Colonic mucosa (tissue), 4 donors: ENCODE measurements at regions not wholly inside any gene's neighbourhood (a gene's known extent, or its start where the extent isn't known, plus 50 kb on each side); places are given as distances from the start of the nearest gene placed in this dataset.

Experiments used
- DNase-seq: peaks from one replicate; pipeline ENCODE4 v3.0.0-alpha.2; 2020
- H3K27ac ChIP-seq: fragments of 200-600 bp; one replicate; pipeline ENCODE4 v1.8.0; 2021
- H3K27me3 ChIP-seq: fragments of 200-600 bp; one replicate; pipeline ENCODE4 v1.8.0; 2021
- H3K36me3 ChIP-seq: fragments of 200-600 bp; one replicate; pipeline ENCODE4 v1.8.0; 2021
- H3K4me1 ChIP-seq: fragments of 200-600 bp; one replicate; pipeline ENCODE4 v1.8.0; 2021; ENCODE audit warnings: mild to moderate bottlenecking
- H3K4me3 ChIP-seq: fragments of 200-600 bp; one replicate; pipeline ENCODE4 v1.8.0; 2021
- H3K9ac ChIP-seq, 2 donors: one replicate each; pipeline ENCODE4 v1.7.0; 2013; ENCODE audit warnings: control low read depth in 2 of 2, low read depth in 2 of 2, low read length in 2 of 2
- H3K9me3 ChIP-seq: fragments of 200-600 bp; one replicate; pipeline ENCODE4 v1.8.0; 2021
- intact Hi-C: fragments of 100-400 bp; cut with DNase I; formaldehyde crosslinking; loops from one replicate; pipeline ENCODE4 v1.14.1; 2022
- TF ChIP-seq, protein P1 (sequence below): fragments of 200-600 bp; IDR thresholded peaks from one replicate; pipeline ENCODE4 v1.8.0; 2022; ENCODE audit warnings: antibody characterized with exemption, mild to moderate bottlenecking
- donor health status: healthy.
- donor health status: DM: no; HTN: no; CAD: no.
- donor health status: DM: no; HTN: no; CAD: no.

DNA sequence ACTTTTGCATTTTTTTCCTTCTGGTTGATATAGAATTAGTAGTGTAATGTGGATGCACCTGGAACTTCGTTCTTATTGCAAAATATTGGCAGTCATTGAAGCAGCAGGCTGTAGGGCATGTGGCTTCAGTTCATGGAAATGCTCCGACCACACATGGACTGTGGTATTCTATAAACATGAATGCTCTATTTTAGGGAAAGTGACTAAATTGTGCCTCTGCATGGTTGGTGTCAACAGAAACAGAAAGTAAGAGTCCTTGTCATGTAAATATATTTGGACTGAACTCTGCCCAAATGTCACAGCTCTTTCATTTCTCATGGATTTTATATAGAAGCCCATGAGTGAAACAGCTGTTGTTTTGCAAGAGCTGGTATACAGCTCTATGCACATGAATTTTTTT, 917.0 kb downstream of the LRFN5 start:
- Histone ChIP-seq H3K36me3 (no peaks in the 10 kb centered on the region), H3K4me1 (no peaks in the 10 kb centered on the region), H3K27ac (no peak overlapping the region), H3K27me3 (no peaks in the 10 kb centered on the region), H3K9ac (no peak overlapping the region), H3K4me3 (no peak overlapping the region), H3K9me3 (no peaks in the 10 kb centered on the region)
- TF ChIP-seq, protein P1, sequence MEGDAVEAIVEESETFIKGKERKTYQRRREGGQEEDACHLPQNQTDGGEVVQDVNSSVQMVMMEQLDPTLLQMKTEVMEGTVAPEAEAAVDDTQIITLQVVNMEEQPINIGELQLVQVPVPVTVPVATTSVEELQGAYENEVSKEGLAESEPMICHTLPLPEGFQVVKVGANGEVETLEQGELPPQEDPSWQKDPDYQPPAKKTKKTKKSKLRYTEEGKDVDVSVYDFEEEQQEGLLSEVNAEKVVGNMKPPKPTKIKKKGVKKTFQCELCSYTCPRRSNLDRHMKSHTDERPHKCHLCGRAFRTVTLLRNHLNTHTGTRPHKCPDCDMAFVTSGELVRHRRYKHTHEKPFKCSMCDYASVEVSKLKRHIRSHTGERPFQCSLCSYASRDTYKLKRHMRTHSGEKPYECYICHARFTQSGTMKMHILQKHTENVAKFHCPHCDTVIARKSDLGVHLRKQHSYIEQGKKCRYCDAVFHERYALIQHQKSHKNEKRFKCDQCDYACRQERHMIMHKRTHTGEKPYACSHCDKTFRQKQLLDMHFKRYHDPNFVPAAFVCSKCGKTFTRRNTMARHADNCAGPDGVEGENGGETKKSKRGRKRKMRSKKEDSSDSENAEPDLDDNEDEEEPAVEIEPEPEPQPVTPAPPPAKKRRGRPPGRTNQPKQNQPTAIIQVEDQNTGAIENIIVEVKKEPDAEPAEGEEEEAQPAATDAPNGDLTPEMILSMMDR, result no peak
- DNase-seq, result no peak
- intact Hi-C loops, result no loop called here

DNA sequence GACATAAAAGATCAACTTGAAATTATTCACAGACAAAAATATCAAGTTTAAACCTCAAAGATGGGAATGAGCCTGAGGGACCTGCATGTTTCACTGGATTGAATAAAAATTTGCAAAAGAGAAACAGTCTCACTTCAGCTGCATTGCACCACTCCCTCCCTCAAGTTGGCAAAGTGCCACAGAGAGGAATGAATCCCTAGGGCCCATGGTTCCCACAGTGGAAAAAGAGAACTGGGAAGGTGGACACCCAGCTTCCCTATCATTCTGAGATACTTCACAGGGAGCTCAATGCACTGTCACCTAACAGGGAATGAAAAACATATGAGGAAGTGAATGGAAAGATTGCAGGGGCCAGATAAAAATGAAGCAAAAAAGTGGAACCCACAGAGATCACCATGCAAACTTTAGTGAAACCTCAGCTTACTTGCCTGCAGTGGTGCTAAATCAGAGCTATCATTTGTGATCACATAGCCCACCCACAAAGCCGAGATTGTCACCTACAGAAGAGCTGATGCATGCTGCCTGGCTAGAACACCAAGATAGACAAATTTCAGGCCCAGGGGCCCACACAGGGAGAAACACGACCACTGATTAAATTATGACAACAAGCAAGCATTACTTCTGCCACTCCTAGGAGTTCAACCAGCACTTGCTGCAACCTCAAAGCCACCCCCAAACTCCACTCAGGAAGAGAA, 911.3 kb downstream of the LRFN5 start:
- Histone ChIP-seq H3K9me3 (no peaks in the 10 kb centered on the region), H3K27ac (no peak overlapping the region), H3K27me3 (no peaks in the 10 kb centered on the region), H3K36me3 (no peaks in the 10 kb centered on the region), H3K9ac (no peak overlapping the region), H3K4me3 (no peak overlapping the region), H3K4me1 (no peaks in the 10 kb centered on the region)
- intact Hi-C loops, result no loop called here
- TF ChIP-seq, protein P1, result no peak
- DNase-seq, result no peak

DNA sequence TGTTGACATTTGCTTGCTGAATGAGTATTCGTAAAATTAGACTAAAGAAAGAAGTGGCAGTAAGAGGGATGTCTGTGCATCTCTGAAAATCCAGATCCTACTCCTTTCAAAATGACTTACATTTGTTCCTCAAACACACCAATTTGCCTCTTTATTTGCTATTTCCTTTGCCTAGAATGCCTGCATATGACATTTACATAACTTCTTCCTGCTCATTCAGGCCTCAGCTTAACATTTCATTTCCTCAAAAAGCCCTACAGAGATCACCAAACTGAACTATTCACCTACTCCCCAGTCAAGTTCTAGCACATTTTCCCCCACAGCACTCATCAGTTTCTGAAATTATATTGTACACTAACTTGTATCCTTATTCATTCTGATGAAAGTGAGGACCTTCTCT, 907.2 kb downstream of the LRFN5 start:
- Histone ChIP-seq H3K9ac (no peak overlapping the region), H3K27ac (no peak overlapping the region), H3K4me3 (no peak overlapping the region), H3K36me3 (no peaks in the 10 kb centered on the region), H3K9me3 (no peaks in the 10 kb centered on the region), H3K27me3 (no peaks in the 10 kb centered on the region), H3K4me1 (no peaks in the 10 kb centered on the region)
- DNase-seq, result no peak
- intact Hi-C loops, result no loop called here
- TF ChIP-seq, protein P1, result no peak

DNA sequence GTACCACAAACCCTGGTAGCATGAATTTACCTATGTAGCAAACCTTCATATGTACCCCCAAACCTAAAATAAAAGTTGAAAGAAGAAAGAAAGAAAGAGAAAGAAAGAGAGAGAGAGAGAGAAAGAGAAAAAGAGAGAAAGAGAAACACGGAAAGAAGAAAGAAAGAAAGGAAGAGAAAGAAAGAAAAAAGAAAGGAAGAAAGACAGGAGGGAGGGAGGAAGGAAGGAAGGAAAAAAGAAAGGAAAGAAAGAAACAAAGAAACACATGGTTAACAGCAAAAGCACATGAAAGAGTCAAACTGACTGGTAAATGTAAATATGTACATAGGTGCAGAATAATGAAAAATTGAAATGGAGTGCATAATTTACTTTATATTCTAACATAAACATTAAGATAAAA, 903.4 kb downstream of the LRFN5 start:
- no peak overlapping the region for H3K9ac ChIP-seq
- no peak overlapping the region for H3K27ac ChIP-seq
- no peak overlapping the region for H3K4me3 ChIP-seq
- H3K27me3 ChIP-seq, result no peaks in the 10 kb centered on the region
- DNase-seq, result no peak
- no peaks in the 10 kb centered on the region for H3K9me3 ChIP-seq
- no peaks in the 10 kb centered on the region for H3K4me1 ChIP-seq
- intact Hi-C loops, result no loop called here
- TF ChIP-seq, protein P1, result no peak
- H3K36me3 ChIP-seq, result no peaks in the 10 kb centered on the region

DNA sequence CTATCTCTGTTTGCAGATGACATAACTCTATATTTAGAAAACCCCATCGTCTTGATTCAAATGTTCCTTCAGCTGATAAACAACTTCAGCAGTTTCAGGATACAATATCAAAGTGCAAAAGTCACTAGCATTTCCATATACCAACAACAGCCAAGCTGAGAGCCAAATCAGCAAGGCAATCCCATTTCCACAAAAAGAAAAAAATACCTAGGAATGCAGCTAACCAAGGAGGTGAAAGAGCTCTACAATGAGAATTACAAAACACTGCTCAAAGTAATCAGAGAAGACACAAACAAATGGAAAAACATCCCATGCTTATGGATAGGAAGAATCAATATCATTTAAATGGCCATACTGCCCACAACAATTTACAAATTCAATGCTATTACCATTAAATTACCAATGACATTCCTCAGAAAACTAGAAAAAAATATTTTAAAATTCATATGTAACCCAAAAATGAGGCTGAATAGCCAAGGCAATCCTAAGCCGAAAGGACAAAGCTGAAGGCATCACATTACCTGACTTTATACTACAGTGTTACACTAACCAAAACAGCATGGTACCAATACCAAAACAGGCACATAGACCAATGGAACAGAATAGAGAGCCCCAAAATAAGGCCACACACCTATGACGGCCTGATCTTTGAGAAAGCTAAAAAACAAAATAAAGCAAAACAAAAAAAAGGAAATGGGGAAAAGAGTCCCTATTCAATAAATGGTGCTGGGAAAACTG, 901.7 kb downstream of the LRFN5 start:
- no peak overlapping the region for H3K4me3 ChIP-seq
- H3K9me3 ChIP-seq, result no peaks in the 10 kb centered on the region
- no peaks in the 10 kb centered on the region for H3K36me3 ChIP-seq
- H3K27ac ChIP-seq, result no peak overlapping the region
- H3K4me1 ChIP-seq, result no peaks in the 10 kb centered on the region
- H3K9ac ChIP-seq, result no peak overlapping the region
- intact Hi-C loops, result no loop called here
- DNase-seq, result no peak
- TF ChIP-seq, protein P1, result no peak
- H3K27me3 ChIP-seq, result no peaks in the 10 kb centered on the region
